ENCODE measurements at regions not wholly inside any gene's neighbourhood (a gene's known extent, or its start where the extent isn't known, plus 50 kb on each side); places are given as distances from the start of the nearest gene placed in this dataset.

- no peak for DNase-seq
These were observed 454.2 kb upstream of the SGCD start for GRCh38 chr5:155872629-155873220.

DNA sequence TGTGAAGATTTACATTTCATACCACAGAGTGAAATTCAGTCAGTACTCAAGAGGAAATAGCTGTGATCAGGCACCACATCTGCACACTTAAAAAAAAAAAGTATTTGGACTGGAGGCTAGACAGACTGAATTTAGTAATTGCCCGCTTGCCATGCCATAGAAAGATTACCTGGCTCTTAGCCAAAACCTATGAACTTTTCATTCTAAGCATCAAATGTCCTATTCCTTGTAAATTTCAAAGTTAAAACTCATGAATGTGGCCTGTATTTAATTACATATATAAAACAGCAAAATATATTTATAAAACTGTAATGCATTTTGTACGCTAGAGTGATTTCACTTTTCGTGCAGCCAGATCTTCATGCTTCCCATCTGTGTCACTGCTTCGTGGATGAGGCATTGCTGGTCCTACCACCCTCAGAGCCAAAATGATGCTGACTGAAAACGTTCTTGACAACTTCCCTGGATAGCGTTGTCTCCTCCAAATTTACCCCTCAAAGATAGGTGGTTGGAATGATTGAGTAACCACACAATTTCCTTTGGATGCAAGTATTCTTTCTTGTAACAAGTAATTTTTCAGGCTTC lies 447.9 kb upstream of the SGCD start:
- DNase-seq: no peak

GRCh38 chr5:155884041-155884440 lies 442.9 kb upstream of the SGCD start:
- no peak for DNase-seq

DNA sequence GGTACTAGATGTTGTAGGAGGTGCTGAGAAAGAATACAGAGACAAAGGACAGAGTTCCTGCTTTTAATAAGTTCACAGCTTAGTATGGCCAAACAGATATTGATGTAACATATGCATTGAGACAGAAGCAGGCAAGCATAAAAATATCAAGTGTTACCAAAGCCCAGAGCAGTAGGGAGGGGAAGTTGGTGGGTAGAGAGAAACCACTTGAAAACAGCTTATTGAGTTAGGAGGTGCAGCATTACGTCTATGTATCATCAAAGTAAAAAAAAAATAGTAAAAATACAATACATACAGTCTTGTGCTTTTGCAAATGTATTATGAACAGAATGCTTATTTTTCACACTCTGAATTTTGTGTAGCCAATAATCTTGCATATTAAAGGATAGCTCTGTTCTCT lies 441.8 kb upstream of the SGCD start:
- no peak for DNase-seq

DNA sequence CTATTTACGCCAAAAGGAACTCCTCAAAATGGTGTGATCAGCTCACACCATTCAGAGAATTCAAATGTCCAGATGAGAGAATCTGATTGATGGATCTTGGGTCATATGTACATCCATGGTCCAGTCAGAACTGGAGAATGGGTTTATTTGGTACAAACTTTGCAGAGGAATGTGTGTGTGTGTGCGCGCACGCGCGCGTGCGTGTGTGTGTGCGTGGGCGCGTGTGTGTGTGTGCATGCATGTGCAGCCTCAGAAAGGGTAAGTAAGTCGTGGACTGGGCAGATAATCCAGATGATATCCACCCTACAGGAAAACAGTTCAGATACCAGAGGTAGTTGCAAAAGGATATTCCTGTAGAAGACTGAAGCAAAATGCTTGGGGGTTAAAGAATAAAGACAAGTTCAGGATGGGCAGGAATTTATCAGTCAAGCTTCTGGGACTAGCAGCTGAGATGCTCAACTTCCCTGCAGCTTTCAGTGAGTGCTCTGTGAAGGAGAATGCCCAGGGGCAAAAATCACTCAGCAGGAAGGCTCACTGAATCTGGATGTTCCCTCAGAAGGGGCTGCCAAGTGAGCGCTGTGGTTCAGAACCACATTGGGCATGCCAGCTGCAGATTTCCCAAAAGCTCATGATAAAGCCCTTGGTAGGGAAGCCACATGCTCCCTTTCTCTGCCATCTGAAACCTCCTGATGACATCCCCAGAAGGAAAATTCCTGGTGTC lies 440.5 kb upstream of the SGCD start:
- DNase-seq: no peak

DNA sequence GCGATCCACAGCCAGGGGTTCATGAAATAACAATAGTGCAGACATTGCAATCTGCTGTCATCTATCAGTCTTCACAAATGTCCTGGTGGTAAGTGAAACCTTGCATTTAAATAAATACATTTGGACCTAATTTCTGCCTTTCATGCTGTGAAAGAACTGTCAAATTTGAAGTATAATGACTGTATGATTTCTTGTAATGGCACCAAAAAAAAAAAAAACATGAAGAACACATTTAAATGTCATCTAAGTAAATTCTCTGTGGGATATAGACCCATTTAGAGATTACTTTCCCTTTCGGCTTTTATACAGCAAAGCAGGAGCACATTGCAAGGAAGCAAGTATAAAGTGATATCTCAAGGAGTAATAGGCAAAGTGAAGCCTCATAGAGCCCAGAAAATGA lies 431.5 kb upstream of the SGCD start:
- DNase-seq: no peak

- DNase-seq: no peak
These were observed 429.2 kb upstream of the SGCD start for GRCh38 chr5:155897761-155898160.

GRCh38 chr5:155898284-155898683 lies 428.7 kb upstream of the SGCD start:
- DNase-seq: no peak

- DNase-seq: no peak
These were observed 423.2 kb upstream of the SGCD start for GRCh38 chr5:155903791-155904190.

- no peak for DNase-seq
These were observed 421.6 kb upstream of the SGCD start for GRCh38 chr5:155905364-155905763.

GRCh38 chr5:155906046-155906445 lies 420.9 kb upstream of the SGCD start:
- no peak for DNase-seq

DNA sequence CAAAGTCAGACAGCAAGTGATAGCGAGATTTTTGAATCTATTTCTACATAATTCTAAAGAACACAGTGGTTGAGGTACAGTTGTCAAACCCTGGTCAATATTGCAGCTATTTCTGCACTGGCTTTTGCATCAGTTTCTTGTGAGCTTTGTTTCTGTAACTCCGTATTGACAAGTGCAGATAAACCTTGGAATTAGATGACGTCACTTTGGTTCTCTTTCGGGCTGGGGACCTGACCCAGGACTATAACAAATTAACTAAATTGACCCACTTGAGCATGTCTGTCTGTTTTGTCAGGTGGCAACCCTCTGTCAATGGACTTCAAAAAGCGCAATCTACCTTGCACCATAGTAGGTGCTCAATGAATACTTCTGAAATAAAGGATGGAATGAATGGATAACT lies 418.4 kb upstream of the SGCD start:
- no peak for DNase-seq

DNA sequence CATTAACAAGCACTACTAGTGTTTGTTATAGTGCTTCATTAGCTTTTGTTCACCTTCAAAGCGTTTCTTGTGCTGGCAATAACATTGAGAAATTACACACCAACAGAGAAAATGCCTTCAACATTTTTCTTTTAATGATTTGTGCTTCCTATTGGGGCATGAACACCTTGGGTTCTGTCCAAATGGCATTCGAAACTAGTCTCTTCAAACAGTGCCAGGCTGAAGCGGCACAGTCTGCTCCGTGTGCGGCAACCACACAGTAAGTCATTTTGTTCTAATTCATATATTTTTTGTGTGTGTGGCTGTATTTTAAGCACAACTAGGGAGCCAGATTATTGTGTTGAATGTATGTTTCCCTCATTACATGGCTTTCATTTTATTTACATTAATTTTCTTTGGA lies 414.7 kb upstream of the SGCD start:
- no peak for DNase-seq

DNA sequence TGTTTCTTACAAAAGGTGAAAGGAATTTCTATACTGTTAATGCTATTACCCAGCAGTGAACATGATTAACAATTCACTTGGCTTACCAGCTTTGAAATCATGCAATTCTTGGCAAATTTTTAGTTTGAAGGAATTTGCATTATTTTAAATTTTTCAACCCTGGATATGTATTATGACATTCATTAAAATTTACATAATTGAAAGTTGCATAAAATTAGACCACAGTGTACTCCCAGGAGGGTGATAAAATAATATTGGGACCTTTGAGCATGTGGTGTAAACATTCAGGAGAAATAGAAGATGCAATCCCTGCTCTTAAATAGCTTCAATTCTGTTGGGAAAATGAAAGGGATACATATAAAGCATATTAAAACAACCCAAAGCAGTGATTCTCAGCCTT lies 412.2 kb upstream of the SGCD start:
- DNase-seq: no peak

DNA sequence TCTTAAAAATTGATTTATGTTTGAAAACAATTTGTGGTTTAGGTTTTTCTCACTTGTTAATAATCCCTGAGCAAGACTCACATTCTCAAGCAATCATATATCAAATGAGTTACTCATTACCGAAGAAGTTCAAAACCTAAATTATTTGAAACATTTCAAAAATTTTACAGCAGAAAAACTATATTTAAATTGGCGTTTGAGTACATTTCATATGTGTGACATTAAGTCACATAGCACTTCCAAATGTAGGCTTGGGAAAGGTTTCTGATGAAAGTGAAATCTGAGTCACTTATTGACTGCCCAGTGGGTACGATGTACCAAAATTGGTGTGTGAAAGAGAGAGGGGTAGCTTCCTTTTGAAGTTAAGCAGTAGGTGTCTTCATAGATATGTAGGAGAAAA lies 411.4 kb upstream of the SGCD start:
- DNase-seq: no peak

DNA sequence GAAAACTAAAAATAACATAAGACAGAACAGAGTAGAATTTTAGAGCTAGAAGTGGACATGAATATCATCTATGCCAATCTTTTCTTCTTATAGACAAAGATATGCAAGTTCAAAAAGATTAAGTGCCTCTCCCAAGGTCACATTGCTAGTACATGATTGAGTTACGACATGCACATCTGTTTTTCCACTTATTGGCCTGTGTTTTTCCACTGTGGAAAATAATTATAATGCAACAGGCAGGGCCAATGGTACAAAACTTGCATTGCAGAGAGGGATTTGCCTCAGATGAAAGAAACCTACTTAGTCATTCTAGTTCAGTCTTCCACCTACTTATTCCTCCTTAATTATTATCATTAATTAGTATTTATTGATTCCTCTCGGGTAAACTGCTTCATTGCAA lies 407.8 kb upstream of the SGCD start:
- no peak for DNase-seq

GRCh38 chr5:155919725-155920124 lies 407.2 kb upstream of the SGCD start:
- DNase-seq: no peak

DNA sequence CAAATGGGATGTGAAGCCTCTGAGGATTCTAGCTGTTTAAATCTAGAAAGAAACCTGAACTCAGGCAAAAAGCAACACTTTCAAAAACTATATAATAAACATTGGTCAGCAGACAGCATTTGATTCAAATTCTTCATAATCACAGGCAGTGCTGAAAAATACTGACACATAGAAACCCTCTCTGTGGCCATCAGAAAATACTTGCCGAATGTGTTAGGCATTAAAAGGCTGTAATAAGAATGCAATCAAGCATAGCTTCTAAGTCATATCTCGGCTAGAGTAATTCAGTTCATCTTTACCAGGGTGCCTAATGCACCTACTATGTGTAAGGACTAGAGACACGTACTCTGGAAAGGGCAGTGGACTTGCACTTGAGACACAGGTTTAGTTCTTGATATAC lies 405.3 kb upstream of the SGCD start:
- DNase-seq: no peak

DNA sequence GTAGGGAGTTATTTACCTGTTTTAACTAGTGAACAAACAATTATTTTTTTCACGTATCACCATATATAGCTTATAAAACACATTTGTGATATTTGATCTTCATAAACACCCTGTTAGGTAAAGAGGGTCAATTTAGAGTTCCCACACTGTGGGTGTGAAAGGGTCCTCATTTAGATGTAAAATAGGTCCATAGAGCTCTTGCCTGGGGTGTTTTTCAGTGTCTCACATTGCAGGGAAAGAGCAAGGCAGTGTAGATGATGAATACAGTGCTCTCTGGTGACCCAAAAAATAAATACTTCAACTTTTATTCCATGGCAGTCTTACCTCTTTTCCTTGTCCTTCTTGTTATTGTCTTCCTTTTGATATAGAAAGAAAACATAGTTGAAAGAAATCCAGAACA lies 403.2 kb upstream of the SGCD start:
- no peak for DNase-seq

- no peak for DNase-seq
These were observed 400.9 kb upstream of the SGCD start for GRCh38 chr5:155926031-155926430.

DNA sequence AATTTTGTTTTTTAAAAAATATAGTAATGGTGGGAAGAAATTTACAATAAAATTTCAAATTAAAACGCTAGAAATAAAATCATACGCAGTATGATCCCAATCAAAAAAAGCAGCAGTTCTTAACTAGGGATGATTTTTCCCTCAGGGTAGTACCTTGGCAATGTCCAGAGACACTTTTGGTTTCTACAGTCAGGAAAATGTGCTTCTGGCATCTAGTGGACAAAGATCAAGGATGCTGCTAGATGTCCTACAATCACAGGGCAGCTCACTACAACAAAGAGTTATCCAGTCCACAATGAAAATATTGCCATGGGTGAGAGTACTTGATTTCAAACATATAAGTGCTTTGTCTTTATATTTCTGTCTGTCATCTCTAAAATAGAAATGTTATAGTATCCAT lies 400.2 kb upstream of the SGCD start:
- DNase-seq: no peak

DNA sequence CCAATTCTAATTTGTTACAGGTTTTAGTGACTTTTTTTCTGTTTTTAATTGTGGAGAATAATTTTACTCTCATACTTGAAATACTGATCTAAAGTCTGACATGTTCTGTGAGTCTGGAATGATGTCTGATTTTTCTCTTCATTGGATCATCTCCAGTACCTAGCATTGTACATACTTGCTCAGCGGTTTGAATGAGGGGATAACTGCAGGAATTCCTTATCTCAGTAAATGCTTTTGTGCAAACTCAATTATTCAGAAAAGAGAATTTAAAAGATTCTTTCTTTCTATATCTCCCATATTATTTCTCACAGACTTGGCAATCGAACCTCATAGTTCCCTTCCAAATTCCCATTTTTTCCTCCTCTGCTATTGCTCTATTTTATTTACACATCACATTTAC lies 397.9 kb upstream of the SGCD start:
- DNase-seq: no peak

DNA sequence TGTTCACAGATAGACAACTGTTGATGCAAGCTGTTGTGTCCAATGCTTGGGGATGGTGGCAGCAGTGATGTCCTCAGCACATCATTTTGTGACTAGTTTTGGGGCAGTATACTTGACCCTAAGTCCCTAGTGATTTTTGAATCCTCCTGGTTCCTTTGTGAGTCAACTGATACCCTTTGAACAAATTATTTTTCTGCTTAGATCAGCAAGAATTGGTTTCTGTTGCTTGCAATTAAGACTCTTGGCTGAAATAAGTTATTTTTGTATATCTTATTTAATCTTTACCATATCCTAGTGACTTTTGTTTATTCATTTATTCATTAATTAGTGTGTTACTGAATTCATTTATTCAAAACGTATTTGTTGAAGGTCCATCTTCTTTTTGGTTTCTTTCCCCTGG lies 392.0 kb upstream of the SGCD start:
- no peak for DNase-seq

GRCh38 chr5:155935723-155936122 lies 391.2 kb upstream of the SGCD start:
- DNase-seq: no peak

Data from stimulated activated CD8-positive, alpha-beta memory T cell treated with anti-CD3 and anti-CD28 coated beads, Interleukin-4, amount 100 ng/mL, for 48 hours (primary cell).